GM18861 (cell line): ENCODE measurements at regions not wholly inside any gene's neighbourhood (a gene's known extent, or its start where the extent isn't known, plus 50 kb on each side); places are given as distances from the start of the nearest gene placed in this dataset.

Experiments
- ATAC-seq: cut with Tn5 transposase; IDR thresholded peaks from one replicate; pipeline ENCODE4 v1.9.1; 2021; ENCODE audit not compliant: unreplicated experiment

DNA sequence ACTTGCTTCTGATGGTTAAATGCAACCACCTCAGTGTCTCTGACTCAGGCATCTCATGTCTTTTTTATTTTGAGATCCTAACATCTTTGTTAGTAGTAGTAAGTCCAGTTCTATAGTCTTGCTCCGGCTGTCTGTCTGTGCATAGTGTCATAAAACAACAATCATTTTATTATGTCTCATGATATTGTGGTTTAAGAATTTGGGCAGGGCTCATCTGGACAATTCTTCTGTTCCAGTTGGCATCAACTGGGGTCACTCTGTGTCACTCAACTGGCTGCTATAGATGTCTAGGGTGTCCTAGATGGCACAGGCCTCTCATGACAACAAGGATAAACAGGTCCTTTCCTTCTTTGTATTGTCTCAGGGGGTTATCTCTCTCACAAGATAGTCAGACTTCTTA is 299.6 kb upstream of the ZNF521 start:
- no peak for ATAC-seq

DNA sequence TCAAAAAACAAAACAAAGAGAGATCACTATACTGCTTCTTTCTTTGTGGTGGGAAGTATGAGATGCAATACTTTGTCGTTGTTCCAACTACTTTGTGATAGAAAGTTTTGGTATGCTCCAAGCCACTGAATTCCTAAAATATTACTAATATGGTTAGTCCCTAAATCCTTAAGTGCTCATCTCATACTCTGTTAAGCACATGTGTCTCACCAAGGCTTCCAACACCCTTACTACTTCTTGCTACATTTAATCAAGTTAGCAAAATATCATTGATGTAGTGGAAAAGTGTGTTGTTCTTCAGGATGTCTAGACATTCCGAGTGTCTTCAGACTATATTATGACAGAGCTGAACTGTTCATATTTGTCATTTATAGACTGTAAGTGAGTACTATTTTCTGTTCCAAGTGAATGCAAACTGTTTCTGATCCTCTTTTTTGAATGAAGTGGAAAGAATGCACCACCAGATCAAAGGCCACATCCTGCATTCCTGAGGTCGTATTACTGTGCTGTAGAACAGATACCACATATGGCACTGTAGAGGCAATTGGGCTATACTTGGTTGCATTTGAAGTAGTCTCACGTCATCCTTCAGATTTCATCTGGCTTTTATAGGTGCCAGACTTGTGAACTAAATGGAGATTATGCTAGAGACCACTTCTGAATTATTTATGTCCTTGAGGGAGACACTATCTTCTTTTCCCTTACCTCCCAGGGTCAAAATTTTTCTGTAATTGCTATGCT is 298.4 kb upstream of the ZNF521 start:
- no peak for ATAC-seq

DNA sequence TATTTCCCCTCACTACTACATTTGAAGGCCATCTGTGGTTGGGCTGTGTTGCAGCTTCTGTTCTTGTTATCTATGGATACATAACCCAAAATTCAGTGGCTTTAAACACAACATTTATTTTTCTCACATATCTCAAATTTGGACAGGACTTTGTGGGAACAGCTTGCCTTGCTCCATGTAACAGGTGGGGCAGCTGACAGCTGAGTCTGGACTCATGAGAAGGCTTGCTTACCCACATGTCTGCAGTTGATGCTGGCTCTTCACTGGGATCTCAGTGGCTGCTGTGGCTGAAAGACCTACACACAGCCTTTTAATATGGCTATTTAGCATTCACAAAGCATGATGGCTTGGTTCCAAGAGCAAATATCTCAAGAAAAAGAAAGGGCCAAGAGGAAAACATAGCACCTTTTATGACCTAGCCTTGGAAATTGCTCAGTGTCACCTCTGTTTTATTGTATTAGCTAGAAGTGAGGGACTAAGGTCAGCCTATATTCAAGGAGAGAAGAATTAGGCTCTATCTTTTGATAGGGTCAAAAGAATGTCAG is 296.8 kb upstream of the ZNF521 start:
- ATAC-seq, result no peak

DNA sequence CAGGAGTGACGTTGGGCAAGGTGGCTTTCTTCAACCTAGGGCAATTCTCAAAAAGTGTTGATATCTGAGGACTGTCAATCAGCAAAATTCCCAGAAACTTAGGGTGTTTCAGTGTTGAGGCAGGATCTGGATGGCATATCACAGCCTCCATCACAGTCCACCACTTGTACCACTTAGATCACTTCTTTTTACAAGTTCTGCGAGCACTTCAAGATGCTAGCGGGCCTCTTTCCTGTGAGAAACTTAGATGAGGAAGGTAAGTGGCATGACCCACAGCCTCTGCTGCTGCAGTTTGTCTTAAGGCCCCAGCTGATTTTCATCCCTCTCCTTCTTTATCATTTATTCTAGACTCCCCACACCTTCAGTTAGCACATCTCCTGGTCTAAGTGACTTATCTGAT is 295.4 kb upstream of the ZNF521 start:
- no peak for ATAC-seq

DNA sequence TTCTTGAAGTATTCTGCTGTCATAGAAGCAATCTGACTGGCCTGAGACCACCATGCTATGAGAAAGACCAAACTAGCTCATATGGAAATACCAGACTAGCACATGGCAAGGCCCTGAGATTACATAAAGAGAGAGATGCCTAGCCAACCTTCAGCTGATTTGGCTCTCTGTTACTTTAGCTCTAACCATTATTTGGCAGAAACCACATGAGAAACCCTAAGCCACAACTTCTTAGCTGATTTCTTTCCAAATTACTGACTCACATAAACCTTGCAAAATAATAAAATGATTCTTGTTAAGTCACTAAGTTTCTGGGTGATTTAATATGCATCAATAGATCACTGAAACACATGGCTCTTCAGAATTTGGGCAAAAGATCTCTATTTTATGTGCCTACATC is 295.0 kb upstream of the ZNF521 start:
- ATAC-seq, result no peak

DNA sequence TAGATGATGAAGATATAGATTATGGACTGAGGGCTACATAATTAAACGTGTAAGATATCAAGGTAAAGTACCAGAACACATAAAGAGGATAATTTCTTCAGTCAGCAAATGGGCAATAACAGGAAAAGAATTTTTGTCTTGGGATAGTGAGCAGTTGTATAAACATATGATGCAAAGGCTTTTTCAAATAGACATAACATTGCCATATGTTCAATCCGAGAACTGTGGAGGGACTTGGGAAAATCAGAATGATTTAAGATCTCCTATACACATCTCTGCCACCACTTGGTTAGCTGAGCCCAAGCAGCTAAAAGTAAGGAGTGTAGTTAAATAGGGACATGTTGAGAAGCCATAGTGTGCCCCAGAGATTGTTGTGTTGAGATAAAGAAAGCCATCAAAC is 287.6 kb upstream of the ZNF521 start:
- ATAC-seq, result no peak

DNA sequence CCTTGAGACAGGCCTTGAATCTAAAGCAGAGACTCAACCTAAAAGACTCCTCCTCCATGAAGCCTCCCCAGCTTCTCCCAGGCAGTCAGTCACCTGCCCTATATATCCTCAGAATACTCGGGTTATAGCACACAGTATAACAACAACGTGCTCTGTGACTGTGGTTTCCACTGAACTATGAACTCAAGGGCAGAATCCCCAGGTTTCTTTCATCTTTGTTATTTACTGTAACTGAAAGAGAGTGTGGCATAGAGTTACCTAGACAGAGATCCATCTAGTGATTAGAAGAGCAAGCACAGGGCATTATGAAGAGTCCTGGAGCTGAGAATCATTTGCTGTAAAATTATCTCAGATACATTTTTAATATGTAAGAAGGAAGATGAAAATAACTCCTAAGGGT is 281.6 kb upstream of the ZNF521 start:
- ATAC-seq, result no peak

DNA sequence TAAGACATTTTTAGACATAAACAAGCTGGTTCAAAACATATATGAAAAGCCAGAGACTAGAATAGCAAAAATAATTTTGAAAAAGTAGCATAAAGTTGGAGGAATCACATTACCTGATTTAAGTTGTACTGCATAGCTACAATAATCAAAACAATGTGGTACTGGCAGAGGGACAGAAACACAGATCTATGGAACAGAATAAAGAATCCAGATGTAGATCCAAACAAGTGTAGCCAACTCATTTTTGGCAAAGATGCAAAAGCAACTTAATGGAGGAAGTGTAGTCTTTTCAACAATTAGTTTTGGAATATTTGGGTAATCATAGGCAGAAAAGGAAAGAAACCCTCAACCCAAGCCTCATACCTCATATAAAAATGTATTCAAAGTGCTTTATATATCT is 278.7 kb upstream of the ZNF521 start:
- ATAC-seq, result no peak

DNA sequence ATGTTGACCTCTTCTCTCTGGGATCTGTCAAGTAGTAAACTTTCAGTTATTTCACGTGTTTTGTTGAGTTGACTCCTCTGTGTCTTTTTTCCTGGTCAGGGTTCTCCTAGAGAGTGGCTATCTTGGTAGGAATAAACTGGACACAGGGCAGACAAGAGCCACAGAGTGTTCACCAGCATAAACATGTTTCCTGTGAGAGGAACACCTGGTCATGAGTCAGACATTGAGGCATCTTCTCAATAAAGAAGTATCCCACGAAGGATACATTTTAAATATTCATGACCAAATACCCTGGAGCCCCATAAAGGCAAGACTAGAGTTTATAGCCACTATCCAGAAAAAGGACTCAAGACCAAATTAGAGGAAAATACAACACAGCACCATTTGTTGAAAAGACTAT is 269.7 kb upstream of the ZNF521 start:
- no peak for ATAC-seq

DNA sequence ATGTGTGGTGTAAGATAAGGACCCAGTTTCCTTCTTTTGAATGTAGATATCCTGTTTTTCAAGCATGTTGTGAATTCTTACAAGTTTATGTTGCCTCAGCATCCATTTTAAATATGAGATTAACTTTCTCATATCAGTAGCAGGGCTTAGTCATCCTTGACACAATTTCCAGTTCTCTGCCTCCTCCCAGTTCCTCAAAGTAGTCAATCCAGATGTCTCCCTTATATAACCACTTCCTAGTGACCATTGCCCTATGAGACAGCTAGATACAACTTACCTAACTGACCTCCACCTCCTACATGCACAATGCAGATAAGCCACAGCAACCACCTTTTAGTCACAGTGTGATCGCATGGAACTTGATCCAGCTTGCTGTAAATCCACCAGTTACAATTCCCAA is 269.2 kb upstream of the ZNF521 start:
- no peak for ATAC-seq

DNA sequence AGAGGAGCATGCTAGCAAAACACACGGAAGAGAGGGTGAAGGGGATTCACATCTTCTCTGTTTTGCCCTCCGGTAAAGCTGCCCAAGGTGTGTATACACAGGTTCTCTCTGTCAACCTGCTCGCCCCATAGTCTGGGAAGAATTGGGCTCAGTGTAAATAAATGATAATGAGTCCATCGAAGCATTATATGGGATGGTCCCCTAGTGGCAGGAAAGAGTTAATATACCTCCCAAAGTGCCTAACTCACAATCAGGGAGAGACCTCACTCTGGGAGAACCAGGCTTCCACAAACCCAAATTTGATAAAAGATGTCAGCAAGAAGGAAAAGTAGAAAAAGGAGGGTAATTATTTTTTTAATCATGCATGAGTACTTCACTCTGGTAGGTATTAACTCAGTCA is 262.2 kb upstream of the ZNF521 start:
- no peak for ATAC-seq

DNA sequence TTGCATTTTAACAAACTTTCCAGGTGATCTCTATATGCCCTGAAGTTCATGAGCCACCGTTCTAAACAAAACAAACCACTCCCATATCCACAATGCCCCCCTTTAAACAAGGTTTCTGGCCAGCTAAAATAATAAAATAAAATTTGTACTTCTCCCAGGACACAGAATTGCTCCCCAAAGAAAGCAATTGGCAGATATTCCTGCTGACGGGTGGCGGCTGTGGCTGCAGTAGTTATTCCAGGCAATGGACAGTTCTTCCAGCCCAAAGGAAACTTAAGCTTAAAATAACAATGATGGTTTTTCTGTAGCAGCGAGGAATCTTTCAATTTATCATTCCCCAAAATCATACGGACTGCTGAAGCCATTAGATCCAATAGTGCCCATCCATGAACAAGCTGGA is 260.5 kb upstream of the ZNF521 start:
- ATAC-seq, result no peak

DNA sequence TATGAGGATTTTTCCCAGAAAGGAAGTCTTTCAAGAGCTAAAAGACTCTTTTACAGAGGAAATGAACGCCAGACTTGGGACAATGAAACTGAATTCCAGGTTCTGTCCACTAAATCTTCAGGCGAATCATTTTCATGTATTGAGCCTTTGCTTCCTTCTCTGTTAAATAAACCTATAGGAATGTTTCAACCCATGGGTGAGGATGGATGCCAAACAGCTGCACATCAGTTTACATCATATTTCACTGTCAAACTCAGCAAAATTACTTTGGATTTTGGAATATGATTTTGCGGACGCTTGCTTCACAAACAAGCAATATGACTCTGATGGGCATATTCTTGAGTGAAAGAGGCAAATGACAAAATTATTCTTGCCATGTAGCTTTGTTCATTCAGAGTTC is 256.1 kb upstream of the ZNF521 start:
- ATAC-seq, result no peak

DNA sequence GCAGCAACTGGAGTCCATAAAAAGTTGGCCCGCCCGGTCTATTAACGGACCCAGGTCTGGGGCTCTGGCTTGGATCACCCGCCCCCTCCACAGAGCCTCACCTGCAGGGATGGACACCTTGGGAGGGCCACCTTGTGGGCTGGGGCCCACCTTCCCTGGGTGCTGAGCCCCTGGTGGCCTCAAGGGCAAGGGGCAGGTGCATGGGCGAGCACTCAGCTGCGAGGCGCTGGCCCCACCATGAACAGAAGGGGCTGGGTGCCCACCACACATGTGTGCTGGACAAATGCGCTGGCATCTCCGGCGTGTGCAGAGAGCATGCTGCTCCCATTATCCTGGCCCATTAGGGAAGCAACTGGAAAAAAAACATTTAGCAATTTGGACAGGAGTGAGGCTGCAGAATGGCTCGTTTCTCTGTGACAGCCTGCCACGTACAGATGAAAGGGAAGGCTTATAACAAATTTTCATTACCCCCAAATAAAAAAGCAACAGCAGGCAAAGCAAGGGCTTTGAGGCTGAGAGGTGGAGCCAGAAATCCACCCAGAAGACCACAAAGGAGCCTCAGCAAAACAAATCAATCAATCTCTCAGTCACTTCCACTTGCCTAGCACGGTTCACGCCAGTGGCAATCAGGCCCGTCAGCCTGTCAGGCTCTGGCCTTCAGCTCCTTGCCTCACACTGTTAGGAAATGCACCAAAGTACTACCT is 253.1 kb upstream of the ZNF521 start:
- ATAC-seq, result no peak

DNA sequence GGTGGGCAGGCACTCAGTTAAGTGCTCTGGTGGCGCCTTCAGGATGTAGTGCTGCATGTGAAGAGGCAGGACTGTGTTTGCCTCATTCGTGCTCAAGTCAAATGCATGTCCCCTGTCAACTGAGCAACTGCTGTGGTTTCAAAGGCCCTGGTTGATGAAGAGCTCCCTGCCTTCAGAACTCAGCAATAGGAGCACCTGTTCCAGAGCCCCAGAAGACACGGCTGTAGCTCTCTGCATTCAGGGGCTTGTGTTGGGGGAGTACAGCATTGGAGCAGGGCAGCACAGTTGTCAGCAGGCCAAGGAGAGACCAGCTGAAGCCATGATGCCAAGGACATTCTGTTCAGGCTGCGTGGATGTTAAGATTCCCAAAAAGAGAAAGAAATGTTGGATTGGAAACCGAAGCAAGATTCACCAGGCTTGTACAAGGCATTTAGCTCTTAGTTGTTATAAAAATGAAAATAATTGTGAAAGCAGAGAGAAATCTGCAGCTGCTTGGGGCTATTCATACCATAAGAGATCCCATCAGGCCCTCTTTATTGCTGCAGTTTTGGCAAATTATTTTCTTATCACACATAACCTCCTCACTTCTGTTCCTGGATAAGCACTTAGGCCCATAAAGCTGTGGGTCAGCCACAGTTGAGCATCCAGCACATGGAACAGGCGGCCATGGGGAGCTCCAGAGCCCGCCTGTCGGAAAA is 252.4 kb upstream of the ZNF521 start:
- no peak for ATAC-seq

DNA sequence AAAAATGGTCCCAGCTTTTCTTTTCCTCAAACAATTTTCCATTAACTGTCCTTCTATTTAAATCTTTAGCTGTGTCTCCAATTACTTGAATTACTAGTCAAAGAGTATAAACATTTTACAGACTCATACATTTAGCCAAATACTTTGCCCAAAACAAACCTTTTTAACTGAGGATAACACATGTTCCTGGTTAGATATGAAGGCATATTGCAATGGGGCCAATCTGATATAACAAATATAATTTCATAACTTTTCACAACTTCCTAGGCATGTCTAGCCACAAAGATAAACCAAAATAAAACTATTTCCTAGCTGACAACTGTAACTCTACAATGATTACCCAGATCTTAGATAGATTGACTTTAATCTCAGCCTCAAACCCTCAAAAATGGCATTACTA is 247.5 kb upstream of the ZNF521 start:
- ATAC-seq, result no peak

DNA sequence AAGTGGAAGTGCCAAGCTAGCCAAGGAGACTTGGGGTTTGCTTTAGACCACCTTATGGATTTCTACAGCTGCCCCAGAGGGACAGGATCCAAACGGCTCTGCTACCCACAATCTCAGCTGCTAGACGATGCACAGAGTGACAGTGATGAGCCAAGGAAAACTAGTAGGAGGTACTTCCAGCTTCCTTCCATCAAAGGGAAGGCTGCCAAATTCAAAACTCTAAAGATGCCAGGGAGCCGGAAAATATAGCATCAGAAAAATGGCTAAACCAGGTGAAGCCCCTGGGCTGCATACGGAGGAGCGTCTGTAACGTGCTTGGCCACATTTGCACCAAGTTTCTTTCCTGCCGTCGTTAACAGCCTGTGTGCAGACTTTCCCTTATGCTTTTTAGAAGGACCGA is 245.5 kb upstream of the ZNF521 start:
- ATAC-seq, result no peak

DNA sequence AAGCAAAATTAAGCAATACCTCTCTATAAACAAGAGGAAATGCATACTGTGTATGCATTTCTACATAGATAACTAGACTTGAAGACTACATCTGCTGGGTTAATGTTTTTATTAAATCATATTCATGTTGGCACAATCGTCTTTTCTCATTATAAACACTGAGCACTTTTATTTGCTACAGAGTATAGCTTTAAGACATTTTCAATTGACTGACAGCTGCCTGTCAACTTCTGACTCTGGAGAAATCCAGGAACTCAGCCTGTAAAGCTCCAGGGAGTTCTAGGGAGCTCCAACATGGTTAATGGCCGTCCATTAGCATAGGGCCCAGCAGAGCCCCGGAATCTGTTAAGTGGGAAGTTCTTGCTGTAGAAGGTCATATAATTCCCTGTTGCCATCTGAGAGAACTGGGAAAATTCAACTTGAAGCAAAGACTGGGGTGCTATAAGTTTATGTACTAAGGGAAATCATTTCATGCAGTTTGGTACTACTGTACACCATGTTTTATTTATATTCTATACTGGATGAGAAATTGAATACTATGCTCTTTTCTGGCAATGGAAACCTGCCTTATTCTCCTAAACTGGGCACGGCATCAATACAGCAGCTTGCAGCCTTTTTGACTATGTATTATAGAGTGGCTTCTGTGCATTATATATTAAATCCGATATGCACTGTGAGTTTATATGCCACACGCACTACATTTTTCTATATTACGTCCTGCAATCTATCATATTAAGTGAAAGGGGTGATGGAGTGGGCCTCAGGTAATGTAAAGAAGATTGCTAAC is 243.5 kb upstream of the ZNF521 start:
- no peak for ATAC-seq

DNA sequence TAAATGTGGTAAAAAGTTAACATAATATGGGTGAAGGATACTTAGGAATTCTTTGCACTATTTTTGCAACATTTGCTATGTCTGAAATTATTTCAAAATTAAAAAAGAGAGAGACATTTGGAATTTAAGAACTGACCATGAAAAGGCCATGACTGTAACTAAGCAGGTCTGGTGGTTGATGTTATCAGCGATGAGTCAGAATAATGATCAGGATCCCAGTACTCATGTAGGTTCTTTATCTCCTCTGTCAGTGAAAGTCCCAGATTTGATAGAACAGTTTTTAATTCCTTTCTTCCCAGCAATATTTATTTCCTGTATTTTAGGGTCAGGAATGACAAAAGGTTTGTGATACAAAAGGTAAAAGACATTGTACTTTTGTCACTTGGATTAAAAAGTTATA is 242.4 kb upstream of the ZNF521 start:
- ATAC-seq, result no peak

DNA sequence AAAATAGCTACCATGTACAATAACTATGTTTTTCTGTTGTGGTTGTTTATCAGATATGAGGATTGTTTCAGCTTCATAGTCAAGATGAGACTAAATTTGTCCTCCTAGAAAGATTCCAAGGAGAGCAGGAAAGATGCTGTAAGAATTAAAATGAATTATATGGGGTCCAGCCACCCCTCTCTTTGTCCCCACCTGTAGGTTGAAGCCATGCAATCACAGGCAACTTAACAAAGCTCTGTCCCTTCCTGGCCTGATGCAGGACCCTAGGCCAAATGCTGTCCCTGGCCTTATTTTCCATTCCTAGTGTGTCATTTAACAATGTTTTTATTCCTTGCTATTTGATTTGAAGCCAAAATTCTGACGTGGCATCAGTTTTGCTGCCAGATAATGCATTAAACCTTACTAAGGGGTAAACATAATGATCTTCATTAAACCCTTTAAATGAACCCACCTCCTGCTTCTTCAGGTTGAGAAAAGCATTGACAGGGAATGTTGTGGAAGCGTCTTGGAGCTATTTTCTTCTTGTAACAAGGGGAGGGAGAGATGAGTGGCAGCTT is 240.9 kb upstream of the ZNF521 start:
- ATAC-seq, result no peak

DNA sequence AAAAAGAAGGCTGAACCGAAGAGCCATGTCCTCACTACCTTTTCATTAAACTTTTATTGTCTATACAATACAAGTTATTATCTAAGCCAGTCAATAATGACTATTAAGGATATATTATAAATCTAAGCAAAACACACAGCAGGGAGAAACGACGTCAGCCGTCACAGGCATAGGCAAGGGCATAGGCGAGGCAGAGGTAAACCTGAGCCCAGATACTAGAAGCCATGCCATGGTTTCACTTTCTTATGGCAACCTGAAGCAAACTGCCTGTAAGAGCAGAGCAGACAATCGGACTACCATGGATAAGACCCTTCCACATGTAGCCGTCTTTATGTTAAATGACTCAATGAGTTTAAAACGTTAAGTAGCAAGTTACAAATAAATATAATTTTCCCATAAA is 238.5 kb upstream of the ZNF521 start:
- no peak for ATAC-seq
